ENCODE measurements at regions not wholly inside any gene's neighbourhood (a gene's known extent, or its start where the extent isn't known, plus 50 kb on each side); places are given as distances from the start of the nearest gene placed in this dataset.

- TF ChIP-seq CTCF (conservative IDR thresholded peaks at IDR 0.05; ENCODE audit: low read depth, low read length): no peak
- no peak overlapping the region for H3K27ac ChIP-seq
- no peak overlapping the region for H3K9ac ChIP-seq
- no peaks in the 10 kb centered on the region for H3K36me3 ChIP-seq (ENCODE audit: insufficient read depth)
- no peak overlapping the region for H3K4me2 ChIP-seq
- H3K79me2 ChIP-seq (ENCODE audit: insufficient read depth, low read depth): no peaks in the 10 kb centered on the region
- H3K4me1 ChIP-seq (ENCODE audit: low read depth, poor library complexity, severe bottlenecking): no peaks in the 10 kb centered on the region
- no peaks in the 10 kb centered on the region for H3K27me3 ChIP-seq (ENCODE audit: insufficient read depth, low read depth)
- no peak overlapping the region for H3K4me3 ChIP-seq (IDR thresholded peaks at IDR 0.05; ENCODE audit: insufficient read depth, low read depth, low read length)
- H4K20me1 ChIP-seq (ENCODE audit: insufficient read depth): no peaks in the 10 kb centered on the region
- no peak overlapping the region for H2AFZ ChIP-seq (ENCODE audit: low read depth)
Measured at GRCh38 chr4:4609622-4610334, 67.9 kb upstream of the STX18 start.

GRCh38 chr4:4608214-4608537, 66.3 kb upstream of the STX18 start:
- H3K4me2 ChIP-seq: no peak overlapping the region
- H3K27me3 ChIP-seq (ENCODE audit: insufficient read depth, low read depth): no peaks in the 10 kb centered on the region
- TF ChIP-seq CTCF (conservative IDR thresholded peaks at IDR 0.05; ENCODE audit: low read depth, low read length): no peak
- no peaks in the 10 kb centered on the region for H3K79me2 ChIP-seq (ENCODE audit: insufficient read depth, low read depth)
- no peak overlapping the region for H3K4me3 ChIP-seq (IDR thresholded peaks at IDR 0.05; ENCODE audit: insufficient read depth, low read depth, low read length)
- H2AFZ ChIP-seq (ENCODE audit: low read depth): no peak overlapping the region
- no peaks in the 10 kb centered on the region for H3K36me3 ChIP-seq (ENCODE audit: insufficient read depth)
- H3K27ac ChIP-seq: no peak overlapping the region
- no peak overlapping the region for H3K9ac ChIP-seq
- H3K4me1 ChIP-seq (ENCODE audit: low read depth, poor library complexity, severe bottlenecking): no peaks in the 10 kb centered on the region
- H4K20me1 ChIP-seq (ENCODE audit: insufficient read depth): no peaks in the 10 kb centered on the region

- no peak overlapping the region for H3K27ac ChIP-seq
- H3K4me1 ChIP-seq (ENCODE audit: low read depth, poor library complexity, severe bottlenecking): no peaks in the 10 kb centered on the region
- no peaks in the 10 kb centered on the region for H4K20me1 ChIP-seq (ENCODE audit: insufficient read depth)
- H3K4me2 ChIP-seq: no peak overlapping the region
- no peak overlapping the region for H3K4me3 ChIP-seq (IDR thresholded peaks at IDR 0.05; ENCODE audit: insufficient read depth, low read depth, low read length)
- H3K9ac ChIP-seq: no peak overlapping the region
- no peaks in the 10 kb centered on the region for H3K36me3 ChIP-seq (ENCODE audit: insufficient read depth)
- no peaks in the 10 kb centered on the region for H3K79me2 ChIP-seq (ENCODE audit: insufficient read depth, low read depth)
- H2AFZ ChIP-seq (ENCODE audit: low read depth): no peak overlapping the region
- no peaks in the 10 kb centered on the region for H3K27me3 ChIP-seq (ENCODE audit: insufficient read depth, low read depth)
- TF ChIP-seq CTCF (conservative IDR thresholded peaks at IDR 0.05; ENCODE audit: low read depth, low read length): no peak
Measured at GRCh38 chr4:4607336-4608213, 65.7 kb upstream of the STX18 start.

GRCh38 chr4:4606321-4606720, 64.5 kb upstream of the STX18 start:
- no peaks in the 10 kb centered on the region for H3K27me3 ChIP-seq (ENCODE audit: insufficient read depth, low read depth)
- no peaks in the 10 kb centered on the region for H3K79me2 ChIP-seq (ENCODE audit: insufficient read depth, low read depth)
- no peak overlapping the region for H3K4me2 ChIP-seq
- H3K36me3 ChIP-seq (ENCODE audit: insufficient read depth): no peaks in the 10 kb centered on the region
- TF ChIP-seq CTCF (conservative IDR thresholded peaks at IDR 0.05; ENCODE audit: low read depth, low read length): no peak
- H3K4me3 ChIP-seq (IDR thresholded peaks at IDR 0.05; ENCODE audit: insufficient read depth, low read depth, low read length): no peak overlapping the region
- no peaks in the 10 kb centered on the region for H3K4me1 ChIP-seq (ENCODE audit: low read depth, poor library complexity, severe bottlenecking)
- H2AFZ ChIP-seq (ENCODE audit: low read depth): no peak overlapping the region
- H4K20me1 ChIP-seq (ENCODE audit: insufficient read depth): no peaks in the 10 kb centered on the region
- no peak overlapping the region for H3K9ac ChIP-seq
- H3K27ac ChIP-seq: no peak overlapping the region
